K562 (cell line): ENCODE measurements at regions not wholly inside any gene's neighbourhood (a gene's known extent, or its start where the extent isn't known, plus 50 kb on each side); places are given as distances from the start of the nearest gene placed in this dataset.

Source experiments
- CBX5 ChIP-seq: IDR thresholded peaks from 2 replicates; pipeline ENCODE4 v1.6.1; 2014; ENCODE audit warnings: low read depth, borderline replicate concordance
- EP300 ChIP-seq: IDR thresholded peaks from 2 replicates; pipeline ENCODE4 v1.6.1; 2012; ENCODE audit warnings: low read length, improper control_type of control experiment
- ESRRB ChIP-seq: fragments of 250-450 bp; sonication (Bioruptor Pico); IDR thresholded peaks from 2 replicates; pipeline ENCODE4 v1.5.0; 2020; ENCODE audit warnings: mild to moderate bottlenecking, moderate library complexity, borderline replicate concordance
- SIN3A ChIP-seq, 2 experiments: fragments of 150-350 bp in 1 of 2; IDR thresholded peaks; 2 replicates each; pipeline ENCODE4 v1.6.1; 2011 to 2016; ENCODE audit warnings: borderline replicate concordance in 2 of 2, low read depth in 2 of 2, low read length in 2 of 2, mild to moderate bottlenecking in 2 of 2, moderate library complexity in 2 of 2; ENCODE audit not compliant: control insufficient read depth in 1 of 2
- ZNF431 ChIP-seq: sonication (generic); formaldehyde crosslinking; IDR thresholded peaks from 2 replicates; pipeline ENCODE4 v1.8.0; 2022; ENCODE audit warnings: mild to moderate bottlenecking, missing genetic modification reagents
- TF ChIP-seq, protein P1 (sequence below), 3 experiments: IDR thresholded peaks in 2 of 3; conservative IDR thresholded peaks in 1 of 3; 2 replicates each; pipeline ENCODE4 v1.5.1; 2011 to 2012; ENCODE audit warnings: low read length in 3 of 3, mild to moderate bottlenecking in 3 of 3, control low read depth in 2 of 3, improper control_type of control experiment in 1 of 3, inconsistent platforms in 1 of 3, low read depth in 1 of 3, mixed read lengths in 1 of 3, moderate library complexity in 1 of 3; ENCODE audit not compliant: insufficient read depth in 2 of 3
- TF ChIP-seq, protein P2 (sequence below): sonication (generic); formaldehyde crosslinking; IDR thresholded peaks from 2 replicates; pipeline ENCODE4 v1.8.0; 2022; ENCODE audit warnings: mild to moderate bottlenecking, low read depth, missing genetic modification reagents
- TF ChIP-seq, protein P3 (sequence below): fragments of 450-650 bp; formaldehyde crosslinking; IDR thresholded peaks from 2 replicates; pipeline ENCODE4 v1.4.0; 2020; ENCODE audit warnings: mild to moderate bottlenecking, moderate library complexity

DNA sequence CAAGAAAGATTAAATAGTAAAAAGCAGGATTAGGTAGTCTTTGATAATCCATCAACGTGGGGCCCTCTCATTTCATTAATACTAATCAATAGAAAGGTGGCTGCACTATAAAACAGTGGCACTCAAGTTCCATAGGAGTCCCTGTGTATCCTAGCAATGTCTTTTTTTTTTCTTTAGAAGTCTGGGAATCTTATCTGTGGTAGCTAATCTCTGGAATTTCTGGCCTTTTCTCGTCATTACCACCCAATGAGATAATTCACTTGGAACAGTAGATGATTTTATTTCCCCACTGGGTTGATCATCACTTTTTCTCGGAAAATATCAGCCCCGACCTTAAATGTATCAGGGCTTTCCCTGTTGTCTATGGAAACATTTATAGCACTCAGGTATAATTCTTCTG, 86.8 kb upstream of the CDH6 start:
- no peak for TF ChIP-seq SIN3A (IDR thresholded peaks at IDR 0.05; ENCODE audit: borderline replicate concordance in 2 of 2, control insufficient read depth in 1 of 2, low read depth in 2 of 2, low read length in 2 of 2)
- TF ChIP-seq ZNF431 (CRISPR knock-in tag): no peak
- TF ChIP-seq CBX5: no peak
- TF ChIP-seq, protein P1, sequence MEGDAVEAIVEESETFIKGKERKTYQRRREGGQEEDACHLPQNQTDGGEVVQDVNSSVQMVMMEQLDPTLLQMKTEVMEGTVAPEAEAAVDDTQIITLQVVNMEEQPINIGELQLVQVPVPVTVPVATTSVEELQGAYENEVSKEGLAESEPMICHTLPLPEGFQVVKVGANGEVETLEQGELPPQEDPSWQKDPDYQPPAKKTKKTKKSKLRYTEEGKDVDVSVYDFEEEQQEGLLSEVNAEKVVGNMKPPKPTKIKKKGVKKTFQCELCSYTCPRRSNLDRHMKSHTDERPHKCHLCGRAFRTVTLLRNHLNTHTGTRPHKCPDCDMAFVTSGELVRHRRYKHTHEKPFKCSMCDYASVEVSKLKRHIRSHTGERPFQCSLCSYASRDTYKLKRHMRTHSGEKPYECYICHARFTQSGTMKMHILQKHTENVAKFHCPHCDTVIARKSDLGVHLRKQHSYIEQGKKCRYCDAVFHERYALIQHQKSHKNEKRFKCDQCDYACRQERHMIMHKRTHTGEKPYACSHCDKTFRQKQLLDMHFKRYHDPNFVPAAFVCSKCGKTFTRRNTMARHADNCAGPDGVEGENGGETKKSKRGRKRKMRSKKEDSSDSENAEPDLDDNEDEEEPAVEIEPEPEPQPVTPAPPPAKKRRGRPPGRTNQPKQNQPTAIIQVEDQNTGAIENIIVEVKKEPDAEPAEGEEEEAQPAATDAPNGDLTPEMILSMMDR (IDR thresholded peaks at IDR 0.05 in 2 of 3, conservative IDR thresholded peaks at IDR 0.05 in 1 of 3; ENCODE audit: insufficient read depth in 2 of 3, low read depth in 1 of 3, low read length in 3 of 3): no peak
- TF ChIP-seq, protein P2, sequence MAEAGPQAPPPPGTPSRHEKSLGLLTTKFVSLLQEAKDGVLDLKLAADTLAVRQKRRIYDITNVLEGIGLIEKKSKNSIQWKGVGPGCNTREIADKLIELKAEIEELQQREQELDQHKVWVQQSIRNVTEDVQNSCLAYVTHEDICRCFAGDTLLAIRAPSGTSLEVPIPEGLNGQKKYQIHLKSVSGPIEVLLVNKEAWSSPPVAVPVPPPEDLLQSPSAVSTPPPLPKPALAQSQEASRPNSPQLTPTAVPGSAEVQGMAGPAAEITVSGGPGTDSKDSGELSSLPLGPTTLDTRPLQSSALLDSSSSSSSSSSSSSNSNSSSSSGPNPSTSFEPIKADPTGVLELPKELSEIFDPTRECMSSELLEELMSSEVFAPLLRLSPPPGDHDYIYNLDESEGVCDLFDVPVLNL (CRISPR knock-in tag): no peak
- TF ChIP-seq ESRRB (CRISPR knock-in tag): no peak
- TF ChIP-seq EP300: no peak
- TF ChIP-seq, protein P3, sequence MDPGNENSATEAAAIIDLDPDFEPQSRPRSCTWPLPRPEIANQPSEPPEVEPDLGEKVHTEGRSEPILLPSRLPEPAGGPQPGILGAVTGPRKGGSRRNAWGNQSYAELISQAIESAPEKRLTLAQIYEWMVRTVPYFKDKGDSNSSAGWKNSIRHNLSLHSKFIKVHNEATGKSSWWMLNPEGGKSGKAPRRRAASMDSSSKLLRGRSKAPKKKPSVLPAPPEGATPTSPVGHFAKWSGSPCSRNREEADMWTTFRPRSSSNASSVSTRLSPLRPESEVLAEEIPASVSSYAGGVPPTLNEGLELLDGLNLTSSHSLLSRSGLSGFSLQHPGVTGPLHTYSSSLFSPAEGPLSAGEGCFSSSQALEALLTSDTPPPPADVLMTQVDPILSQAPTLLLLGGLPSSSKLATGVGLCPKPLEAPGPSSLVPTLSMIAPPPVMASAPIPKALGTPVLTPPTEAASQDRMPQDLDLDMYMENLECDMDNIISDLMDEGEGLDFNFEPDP (CRISPR knock-in tag): no peak
